ENCODE measurements at regions not wholly inside any gene's neighbourhood (a gene's known extent, or its start where the extent isn't known, plus 50 kb on each side); places are given as distances from the start of the nearest gene placed in this dataset.
"Not testable (repeated sequence)": the region's sequence is repeated elsewhere in the genome, so short reads cannot be mapped to it uniquely, and the experiment has no call there.

- no peak for DNase-seq
Measured at GRCh38 chr6:85069577-85069976, 305.2 kb upstream of the TBX18 start.

GRCh38 chr6:85068221-85068620 lies 303.8 kb upstream of the TBX18 start:
- DNase-seq, result no peak

GRCh38 chr6:85066266-85066665 lies 301.9 kb upstream of the TBX18 start:
- DNase-seq, result no peak

- DNase-seq, result no peak
Measured at GRCh38 chr6:85065831-85066230, 301.4 kb upstream of the TBX18 start.

- no peak for DNase-seq
Measured at GRCh38 chr6:85063611-85064010, 299.2 kb upstream of the TBX18 start.

GRCh38 chr6:85062884-85063283 lies 298.5 kb upstream of the TBX18 start:
- DNase-seq, result no peak

- no peak for DNase-seq
Measured at GRCh38 chr6:85058806-85059205, 294.4 kb upstream of the TBX18 start.

- DNase-seq, result no peak
Measured at GRCh38 chr6:85050149-85050548, 285.8 kb upstream of the TBX18 start.

GRCh38 chr6:85049282-85049681 lies 284.9 kb upstream of the TBX18 start:
- no peak for DNase-seq

GRCh38 chr6:85047818-85048217 lies 283.4 kb upstream of the TBX18 start:
- DNase-seq, result no peak

- not testable (repeated sequence) for DNase-seq
Measured at GRCh38 chr6:85045767-85046166, 281.4 kb upstream of the TBX18 start.

- no peak for DNase-seq
Measured at GRCh38 chr6:85044361-85044760, 280.0 kb upstream of the TBX18 start.

GRCh38 chr6:85041376-85041775 lies 277.0 kb upstream of the TBX18 start:
- DNase-seq, result no peak

- DNase-seq, result no peak
Measured at GRCh38 chr6:85037221-85037620, 272.8 kb upstream of the TBX18 start.

GRCh38 chr6:85035766-85036165 lies 271.4 kb upstream of the TBX18 start:
- DNase-seq, result no peak

- no peak for DNase-seq
Measured at GRCh38 chr6:85033547-85033946, 269.1 kb upstream of the TBX18 start.

- DNase-seq, result no peak
Measured at GRCh38 chr6:85026021-85026420, 261.6 kb upstream of the TBX18 start.

- no peak for DNase-seq
Measured at GRCh38 chr6:85023721-85024120, 259.3 kb upstream of the TBX18 start.

- DNase-seq, result no peak
Measured at GRCh38 chr6:85017352-85017751, 253.0 kb upstream of the TBX18 start.

- no peak for DNase-seq
Measured at GRCh38 chr6:85016726-85017125, 252.3 kb upstream of the TBX18 start.

GRCh38 chr6:85015396-85015990 lies 251.1 kb upstream of the TBX18 start:
- no peak for DNase-seq

GRCh38 chr6:85010865-85011264 lies 246.5 kb upstream of the TBX18 start:
- no peak for DNase-seq

GRCh38 chr6:85008296-85009009 lies 244.1 kb upstream of the TBX18 start:
- DNase-seq, result no peak

- no peak for DNase-seq
Measured at GRCh38 chr6:85006362-85006761, 242.0 kb upstream of the TBX18 start.

GRCh38 chr6:85005494-85005893 lies 241.1 kb upstream of the TBX18 start:
- DNase-seq, result no peak

Data from DMS 273 treated with DMSO at 0.1 percent for 48 hours (cell line).